ENCODE measurements at regions not wholly inside any gene's neighbourhood (a gene's known extent, or its start where the extent isn't known, plus 50 kb on each side); places are given as distances from the start of the nearest gene placed in this dataset.

DNA sequence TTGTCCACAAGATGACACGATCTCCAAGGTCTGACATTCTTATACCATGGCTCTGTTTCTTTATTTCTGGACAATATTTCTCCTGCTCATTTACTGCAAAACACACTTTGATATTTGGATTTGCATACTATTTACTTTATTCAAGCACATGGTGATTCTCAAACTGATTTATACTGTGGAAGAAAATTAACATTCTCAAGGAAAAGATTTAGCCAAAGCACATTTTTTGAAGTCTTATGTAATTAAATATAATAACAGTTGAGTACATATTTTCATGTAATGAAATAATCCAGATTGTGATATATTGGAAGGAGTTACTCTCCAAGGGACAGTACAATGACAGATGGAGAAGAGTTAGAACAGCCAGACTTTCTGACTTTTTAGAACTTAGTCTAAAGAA, 155.8 kb upstream of the CT83 start:
- no CpG with 5 or more reads among the region's 1 CpG for WGBS (ENCODE audit: insufficient coverage)
- no peak overlapping the region for H3K27ac ChIP-seq (ENCODE audit: low read length)
- H3K9me3 ChIP-seq (replicated peaks; ENCODE audit: control insufficient read depth, low read depth, low read length): no peaks in the 10 kb centered on the region
- H3K36me3 ChIP-seq (ENCODE audit: control insufficient read depth, insufficient read depth, low read length): no peaks in the 10 kb centered on the region
- no peaks in the 10 kb centered on the region for H3K4me1 ChIP-seq (ENCODE audit: control insufficient read depth, insufficient read depth, low read length)
- H3K4me3 ChIP-seq (ENCODE audit: low read length): no peak overlapping the region
- DNase-seq: peak; percentile 51
- no peaks in the 10 kb centered on the region for H3K27me3 ChIP-seq (ENCODE audit: control insufficient read depth, insufficient read depth, low read length)

DNA sequence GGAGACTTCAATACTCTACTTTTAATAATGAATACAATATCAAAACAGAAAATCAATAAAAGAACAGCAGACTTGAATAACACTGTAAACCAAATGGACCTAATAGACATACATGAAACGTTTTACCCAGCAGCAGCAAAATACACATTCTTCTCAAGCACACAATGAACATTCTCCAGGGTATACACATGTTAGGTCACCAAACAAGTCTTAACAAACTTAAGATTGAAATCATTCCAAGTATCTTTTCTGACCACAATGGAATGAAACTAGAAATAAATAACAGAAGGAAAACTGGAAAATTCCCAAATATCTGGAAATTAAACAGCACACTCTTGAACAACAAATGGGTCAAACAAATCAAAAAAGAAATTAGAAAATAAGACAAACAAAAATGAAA, 145.0 kb upstream of the CT83 start:
- DNase-seq: peak; percentile 73
- WGBS (ENCODE audit: insufficient coverage): no CpG with 5 or more reads among the region's 1 CpG
- H3K9me3 ChIP-seq (replicated peaks; ENCODE audit: control insufficient read depth, low read depth, low read length): no peaks in the 10 kb centered on the region
- H3K27ac ChIP-seq (ENCODE audit: low read length): no peak overlapping the region
- H3K4me3 ChIP-seq (ENCODE audit: low read length): no peak overlapping the region
- no peaks in the 10 kb centered on the region for H3K4me1 ChIP-seq (ENCODE audit: control insufficient read depth, insufficient read depth, low read length)
- no peaks in the 10 kb centered on the region for H3K27me3 ChIP-seq (ENCODE audit: control insufficient read depth, insufficient read depth, low read length)
- no peaks in the 10 kb centered on the region for H3K36me3 ChIP-seq (ENCODE audit: control insufficient read depth, insufficient read depth, low read length)

- H3K4me1 ChIP-seq (ENCODE audit: control insufficient read depth, insufficient read depth, low read length): no peaks in the 10 kb centered on the region
- H3K27ac ChIP-seq (ENCODE audit: low read length): no peak overlapping the region
- no peaks in the 10 kb centered on the region for H3K27me3 ChIP-seq (ENCODE audit: control insufficient read depth, insufficient read depth, low read length)
- H3K36me3 ChIP-seq (ENCODE audit: control insufficient read depth, insufficient read depth, low read length): no peaks in the 10 kb centered on the region
- H3K4me3 ChIP-seq (ENCODE audit: low read length): no peak overlapping the region
- no peaks in the 10 kb centered on the region for H3K9me3 ChIP-seq (replicated peaks; ENCODE audit: control insufficient read depth, low read depth, low read length)
- 50% methylated on average over 1 of the region's 1 CpG for WGBS (ENCODE audit: insufficient coverage)
- no peak for DNase-seq
Measured at GRCh38 chrX:116605576-116605975, 142.8 kb upstream of the CT83 start.

DNA sequence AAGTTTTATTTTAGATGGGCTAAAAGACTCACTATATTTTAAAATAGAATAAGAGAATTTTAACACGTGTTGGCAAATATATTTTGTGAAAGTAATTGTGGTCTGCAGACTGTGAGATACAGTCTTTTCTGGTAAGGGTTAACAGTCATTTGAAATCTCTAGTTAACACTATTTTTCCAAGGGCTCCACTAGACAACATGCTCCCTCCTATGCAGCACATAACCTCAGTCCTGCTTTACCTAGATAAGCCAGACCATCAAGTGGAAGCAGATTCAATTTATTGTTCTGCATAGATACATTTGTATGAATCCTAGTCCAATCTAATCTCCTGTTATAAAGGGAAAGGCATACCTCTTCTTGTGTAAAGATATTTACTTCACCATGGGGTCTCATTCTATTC, 133.2 kb upstream of the CT83 start:
- Histone ChIP-seq H3K4me3 (ENCODE audit: low read length) (no peak overlapping the region), H3K27ac (ENCODE audit: low read length) (no peak overlapping the region), H3K36me3 (ENCODE audit: control insufficient read depth, insufficient read depth, low read length) (no peaks in the 10 kb centered on the region), H3K27me3 (ENCODE audit: control insufficient read depth, insufficient read depth, low read length) (no peaks in the 10 kb centered on the region), H3K9me3 (replicated peaks; ENCODE audit: control insufficient read depth, low read depth, low read length) (no peaks in the 10 kb centered on the region), H3K4me1 (ENCODE audit: control insufficient read depth, insufficient read depth, low read length) (no peaks in the 10 kb centered on the region)
- WGBS (ENCODE audit: insufficient coverage): no CpG with 5 or more reads among the region's 1 CpG
- DNase-seq: no peak

Data from muscle of leg (tissue), 3 donors.